ENCODE measurements at regions not wholly inside any gene's neighbourhood (a gene's known extent, or its start where the extent isn't known, plus 50 kb on each side); places are given as distances from the start of the nearest gene placed in this dataset.

- ChIA-PET POLR2A (no interaction called here), CTCF (no interaction called here)
- no peaks in the 10 kb centered on the region for H3K9me3 ChIP-seq
- H4K20me1 ChIP-seq (ENCODE audit: insufficient read depth): no peaks in the 10 kb centered on the region
- no peak overlapping the region for H2AFZ ChIP-seq (ENCODE audit: low read depth)
- H3K79me2 ChIP-seq (ENCODE audit: insufficient read depth): no peaks in the 10 kb centered on the region
- DNase-seq: no peak
- 67% methylated on average over 6 of the region's 6 CpGs for WGBS (ENCODE audit: low lambda C conversion rate)
- H3K4me1 ChIP-seq (ENCODE audit: control insufficient read depth in 1 of 2, insufficient read depth in 2 of 2, low read depth in 1 of 2, low read length in 1 of 2): no peaks in the 10 kb centered on the region
- TF ChIP-seq RAD21 (IDR thresholded peaks at IDR 0.05; ENCODE audit: low read length) (no peak), ELF1 (IDR thresholded peaks at IDR 0.05) (no peak), YY1 (IDR thresholded peaks at IDR 0.05; ENCODE audit: low read depth) (no peak), TEAD4 (IDR thresholded peaks at IDR 0.05; ENCODE audit: borderline replicate concordance, insufficient read depth) (no peak), TAF1 (IDR thresholded peaks at IDR 0.05; ENCODE audit: borderline replicate concordance, low read depth, low read length) (no peak), MEF2A (IDR thresholded peaks at IDR 0.05; ENCODE audit: borderline replicate concordance, low read depth) (no peak), JUND (IDR thresholded peaks at IDR 0.05) (no peak), REST (IDR thresholded peaks at IDR 0.05; ENCODE audit: low read depth, low read length) (no peak), ZBTB33 (IDR thresholded peaks at IDR 0.05; ENCODE audit: borderline replicate concordance, low read depth) (no peak), FOSL2 (IDR thresholded peaks at IDR 0.05; ENCODE audit: borderline replicate concordance, low read depth) (no peak), NFIC (IDR thresholded peaks at IDR 0.05; ENCODE audit: borderline replicate concordance) (no peak), FOXM1 (IDR thresholded peaks at IDR 0.05; ENCODE audit: low read depth) (no peak)
- H3K9ac ChIP-seq: no peak overlapping the region
- H3F3A ChIP-seq (replicated peaks; ENCODE audit: insufficient read depth): peaks cover 4% of the 10 kb centered on the region
- H3K4me3 ChIP-seq (ENCODE audit: low read depth in 2 of 2, low read length in 1 of 2): no peak overlapping the region
- no peaks in the 10 kb centered on the region for H3K27me3 ChIP-seq (ENCODE audit: insufficient read depth)
- no peaks in the 10 kb centered on the region for H3K36me3 ChIP-seq (replicated peaks in 1 of 2; ENCODE audit: control insufficient read depth in 1 of 2, insufficient read depth in 2 of 2, low read length in 1 of 2)
- no peak overlapping the region for H3K4me2 ChIP-seq
- no peaks in the 10 kb centered on the region for H3K9me2 ChIP-seq
- no peak overlapping the region for H3K27ac ChIP-seq (ENCODE audit: low read depth in 2 of 2, low read length in 1 of 2)
Observed at GRCh38 chr18:72601944-72602343, 57.8 kb upstream of the CBLN2 start.

GRCh38 chr18:72601481-72601880, 57.3 kb upstream of the CBLN2 start:
- Histone ChIP-seq H3K4me1 (ENCODE audit: control insufficient read depth in 1 of 2, insufficient read depth in 2 of 2, low read depth in 1 of 2, low read length in 1 of 2) (no peaks in the 10 kb centered on the region), H3K79me2 (ENCODE audit: insufficient read depth) (no peaks in the 10 kb centered on the region), H3K9me3 (no peaks in the 10 kb centered on the region), H3K9me2 (no peaks in the 10 kb centered on the region), H3K4me2 (no peak overlapping the region), H3F3A (replicated peaks; ENCODE audit: insufficient read depth) (peaks cover 4% of the 10 kb centered on the region), H3K4me3 (ENCODE audit: low read depth in 2 of 2, low read length in 1 of 2) (no peak overlapping the region), H3K36me3 (replicated peaks in 1 of 2; ENCODE audit: control insufficient read depth in 1 of 2, insufficient read depth in 2 of 2, low read length in 1 of 2) (no peaks in the 10 kb centered on the region), H3K27ac (ENCODE audit: low read depth in 2 of 2, low read length in 1 of 2) (no peak overlapping the region), H2AFZ (ENCODE audit: low read depth) (no peak overlapping the region), H3K27me3 (ENCODE audit: insufficient read depth) (no peaks in the 10 kb centered on the region), H3K9ac (no peak overlapping the region), H4K20me1 (ENCODE audit: insufficient read depth) (no peaks in the 10 kb centered on the region)
- WGBS (ENCODE audit: low lambda C conversion rate): 46% methylated on average over 10 of the region's 10 CpGs
- CTCF ChIA-PET: no interaction called here
- TF ChIP-seq PBX3 (IDR thresholded peaks at IDR 0.05): no peak
- TF ChIP-seq CHD2 (IDR thresholded peaks at IDR 0.05; ENCODE audit: low read length, partially characterized antibody): no peak
- TF ChIP-seq GABPA (IDR thresholded peaks at IDR 0.05; ENCODE audit: low read depth): no peak
- POLR2A ChIA-PET: no interaction called here
- no peak for DNase-seq

Data from SK-N-SH (cell line).